ENCODE measurements at regions not wholly inside any gene's neighbourhood (a gene's known extent, or its start where the extent isn't known, plus 50 kb on each side); places are given as distances from the start of the nearest gene placed in this dataset.

GRCh38 chr7:138257459-138258196 lies 181.4 kb downstream of the AKR1D1 start:
- Histone ChIP-seq H3K36me3 (ENCODE audit: insufficient read depth, low read length) (no peaks in the 10 kb centered on the region), H3F3A (ENCODE audit: insufficient read depth, low read length, poor library complexity, severe bottlenecking) (no peaks in the 10 kb centered on the region), H4K20me1 (ENCODE audit: insufficient read depth) (no peaks in the 10 kb centered on the region), H3K27ac (ENCODE audit: low read length) (no peak overlapping the region), H3K9ac (ENCODE audit: low read length) (no peak overlapping the region), H2AFZ (ENCODE audit: low read depth, low read length) (no peak overlapping the region), H3K27me3 (ENCODE audit: insufficient read depth, low read depth, low read length) (no peaks in the 10 kb centered on the region), H3K79me2 (replicated peaks; ENCODE audit: insufficient read depth, low read length) (no peaks in the 10 kb centered on the region), H3K9me3 (ENCODE audit: low read length) (peaks cover 2% of the 10 kb centered on the region), H3K9me2 (ENCODE audit: insufficient read depth, low read length) (no peaks in the 10 kb centered on the region), H3K4me2 (ENCODE audit: low read length) (no peak overlapping the region), H3K4me3 (ENCODE audit: low read length) (no peak overlapping the region)
- TF ChIP-seq TAF1 (IDR thresholded peaks at IDR 0.05; ENCODE audit: low read depth), result no peak

GRCh38 chr7:138258197-138258559 lies 181.9 kb downstream of the AKR1D1 start:
- TF ChIP-seq EP300 (conservative IDR thresholded peaks at IDR 0.05; ENCODE audit: poor library complexity, severe bottlenecking) (no peak), REST (IDR thresholded peaks at IDR 0.05; ENCODE audit: borderline replicate concordance) (no peak), MXI1 (conservative IDR thresholded peaks at IDR 0.05; ENCODE audit: poor library complexity, severe bottlenecking) (no peak), EZH2 (IDR thresholded peaks at IDR 0.05; ENCODE audit: borderline replicate concordance, insufficient read depth, low read length, poor library complexity, severe bottlenecking) (no peak), CTCF (IDR thresholded peaks at IDR 0.05; ENCODE audit: poor library complexity, severe bottlenecking) (no peak), SMC3 (conservative IDR thresholded peaks at IDR 0.05; ENCODE audit: poor library complexity) (no peak), TAF1 (IDR thresholded peaks at IDR 0.05; ENCODE audit: low read depth) (no peak), POLR2AphosphoS5 (IDR thresholded peaks at IDR 0.05) (no peak), RAD21 (conservative IDR thresholded peaks at IDR 0.05) (no peak)
- Histone ChIP-seq H4K20me1 (ENCODE audit: insufficient read depth) (no peaks in the 10 kb centered on the region), H3K27ac (ENCODE audit: low read length) (no peak overlapping the region), H3K4me3 (ENCODE audit: low read length) (no peak overlapping the region), H3F3A (ENCODE audit: insufficient read depth, low read length, poor library complexity, severe bottlenecking) (no peaks in the 10 kb centered on the region), H3K27me3 (ENCODE audit: insufficient read depth, low read depth, low read length) (no peaks in the 10 kb centered on the region), H3K79me2 (replicated peaks; ENCODE audit: insufficient read depth, low read length) (no peaks in the 10 kb centered on the region), H2AFZ (ENCODE audit: low read depth, low read length) (no peak overlapping the region), H3K9me2 (ENCODE audit: insufficient read depth, low read length) (no peaks in the 10 kb centered on the region), H3K4me2 (ENCODE audit: low read length) (no peak overlapping the region), H3K36me3 (ENCODE audit: insufficient read depth, low read length) (no peaks in the 10 kb centered on the region), H3K9me3 (ENCODE audit: low read length) (peaks cover 2% of the 10 kb centered on the region), H3K9ac (ENCODE audit: low read length) (no peak overlapping the region)

Measured in neural cell (in vitro differentiated cells).